HAP-1 (cell line): ENCODE measurements at regions not wholly inside any gene's neighbourhood (a gene's known extent, or its start where the extent isn't known, plus 50 kb on each side); places are given as distances from the start of the nearest gene placed in this dataset.

Experiments used
- DNase-seq, 2 experiments: peaks; one replicate each; pipeline ENCODE4 v3.0.0-alpha.2; 2016 to 2020; ENCODE audit warnings: low spot score in 2 of 2
- H3K27me3 ChIP-seq: fragments of 250-450 bp; sonication (Bioruptor Pico); 2 replicates; pipeline ENCODE4 v1.5.1; 2020; ENCODE audit warnings: low read depth, mild to moderate bottlenecking, moderate library complexity
- H3K36me3 ChIP-seq: fragments of 250-450 bp; sonication (Bioruptor Pico); replicated peaks from 2 replicates; pipeline ENCODE4 v1.5.1; 2020; ENCODE audit warnings: mild to moderate bottlenecking
- H3K4me1 ChIP-seq: fragments of 250-450 bp; sonication (Bioruptor Pico); 2 replicates; pipeline ENCODE4 v1.5.1; 2020; ENCODE audit warnings: mild to moderate bottlenecking
- H3K4me3 ChIP-seq: fragments of 250-450 bp; sonication (Bioruptor Pico); 2 replicates; pipeline ENCODE4 v1.5.1; 2020; ENCODE audit warnings: mild to moderate bottlenecking, moderate library complexity
- H3K9me3 ChIP-seq: fragments of 250-450 bp; sonication (Bioruptor Pico); 2 replicates; pipeline ENCODE4 v1.5.1; 2020; ENCODE audit warnings: mild to moderate bottlenecking, moderate library complexity
- in situ Hi-C: fragments of 300-500 bp; cut with MboI; formaldehyde crosslinking; loops from 3 replicates; pipeline ENCODE4 v1.14.3; 2020; ENCODE audit warnings: low sequenced_read_pairs, inconsistent platforms, mixed read lengths

DNA sequence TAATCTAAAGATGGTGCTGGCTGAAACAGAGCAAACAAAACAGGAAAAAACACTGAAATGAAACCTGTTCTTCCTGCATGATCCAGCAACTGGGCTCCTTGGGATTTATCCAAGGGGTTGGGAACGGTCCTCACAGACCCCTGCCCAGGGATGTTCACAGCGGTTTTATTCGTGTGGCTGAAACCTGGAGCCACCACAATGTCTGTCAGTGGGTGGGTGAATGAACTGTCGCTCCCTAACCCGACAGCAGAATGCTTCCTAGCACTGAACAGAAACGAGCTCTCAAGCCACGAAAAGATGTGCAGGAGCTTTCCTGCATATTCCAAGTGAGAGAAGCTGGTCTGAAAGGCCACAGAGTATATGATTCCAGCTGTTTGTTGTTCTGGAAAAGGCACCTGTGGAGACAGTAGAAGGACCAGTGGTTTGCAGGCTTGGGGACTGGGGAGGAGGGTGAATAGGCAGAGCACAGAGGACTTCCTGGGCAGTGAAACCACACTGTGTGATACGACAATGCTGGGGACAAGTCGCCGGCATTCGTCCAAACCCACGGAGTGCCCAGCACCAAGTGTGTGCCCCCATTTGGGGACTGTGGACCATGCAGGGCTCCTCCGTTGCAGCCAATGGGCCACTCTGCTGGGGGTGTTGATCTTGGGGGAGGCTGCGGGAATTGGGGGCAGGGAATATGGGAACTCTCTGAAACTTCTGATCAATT lies 73.9 kb downstream of the TEX29 start:
- H3K4me1 ChIP-seq = no peaks in the 10 kb centered on the region
- H3K27me3 ChIP-seq = peaks cover 9% of the 10 kb centered on the region
- H3K4me3 ChIP-seq = no peak overlapping the region
- in situ Hi-C loops = loop anchor here (5.0 kb wide), 1 partner anchor 52 kb away; no protein-coding TSS in a partner anchor
- H3K36me3 ChIP-seq = no peaks in the 10 kb centered on the region
- no peaks in the 10 kb centered on the region for H3K9me3 ChIP-seq
- DNase-seq = no peak

DNA sequence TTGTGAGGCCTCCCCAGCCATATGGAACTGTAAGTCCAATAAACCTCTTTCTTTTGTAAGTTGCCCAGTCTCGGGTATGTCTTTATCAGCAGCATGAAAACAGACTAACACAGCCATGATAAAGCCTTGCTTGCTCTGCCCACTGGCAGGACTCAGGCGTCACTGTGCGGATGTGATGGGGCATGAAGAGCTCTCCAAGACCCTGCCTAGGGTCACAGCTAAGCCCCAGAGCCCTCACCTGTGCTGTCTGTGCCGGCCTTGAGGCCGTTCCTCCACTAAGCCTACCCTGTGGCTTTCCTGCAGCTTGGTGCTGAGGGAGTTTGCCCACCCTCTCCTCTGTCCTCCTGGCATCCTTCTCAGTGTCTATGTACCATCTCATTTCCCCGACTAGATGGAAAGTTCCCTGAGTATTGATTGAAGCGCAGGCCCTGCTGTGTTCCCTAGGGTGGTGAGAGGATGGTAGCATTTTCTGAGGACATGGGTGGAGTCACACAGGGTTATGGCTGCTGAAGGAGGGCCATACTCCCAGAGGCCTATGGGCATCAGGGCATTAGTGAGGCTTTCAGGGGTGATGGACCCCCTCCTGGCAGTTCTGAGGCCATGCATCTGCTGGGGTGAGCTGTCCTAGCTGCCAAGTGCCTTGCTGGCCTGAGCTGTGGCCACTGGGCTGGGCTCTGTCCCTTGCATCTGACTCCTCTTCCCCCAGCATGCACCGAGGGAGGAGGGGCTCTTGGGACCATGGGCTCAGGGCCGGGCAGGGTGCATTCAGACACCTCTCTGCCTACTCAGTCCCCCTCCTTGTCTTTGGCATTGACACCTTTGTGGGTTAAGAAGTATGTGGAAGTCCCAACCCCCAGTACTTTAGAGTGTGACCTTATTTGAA lies 75.3 kb downstream of the TEX29 start:
- Histone ChIP-seq H3K4me3 (no peak overlapping the region), H3K9me3 (no peaks in the 10 kb centered on the region), H3K36me3 (no peaks in the 10 kb centered on the region), H3K27me3 (peaks cover 5% of the 10 kb centered on the region; the same call in 1 of the 2 replicates), H3K4me1 (no peaks in the 10 kb centered on the region)
- in situ Hi-C loops = no loop called here
- no peak for DNase-seq

GRCh38 chr13:111396457-111396856 lies 76.0 kb downstream of the TEX29 start:
- Histone ChIP-seq H3K9me3 (no peaks in the 10 kb centered on the region), H3K4me3 (no peak overlapping the region), H3K36me3 (no peaks in the 10 kb centered on the region), H3K27me3 (no peaks in the 10 kb centered on the region; the same call in 1 of the 2 replicates), H3K4me1 (no peaks in the 10 kb centered on the region)
- no peak for DNase-seq
- in situ Hi-C loops = no loop called here

DNA sequence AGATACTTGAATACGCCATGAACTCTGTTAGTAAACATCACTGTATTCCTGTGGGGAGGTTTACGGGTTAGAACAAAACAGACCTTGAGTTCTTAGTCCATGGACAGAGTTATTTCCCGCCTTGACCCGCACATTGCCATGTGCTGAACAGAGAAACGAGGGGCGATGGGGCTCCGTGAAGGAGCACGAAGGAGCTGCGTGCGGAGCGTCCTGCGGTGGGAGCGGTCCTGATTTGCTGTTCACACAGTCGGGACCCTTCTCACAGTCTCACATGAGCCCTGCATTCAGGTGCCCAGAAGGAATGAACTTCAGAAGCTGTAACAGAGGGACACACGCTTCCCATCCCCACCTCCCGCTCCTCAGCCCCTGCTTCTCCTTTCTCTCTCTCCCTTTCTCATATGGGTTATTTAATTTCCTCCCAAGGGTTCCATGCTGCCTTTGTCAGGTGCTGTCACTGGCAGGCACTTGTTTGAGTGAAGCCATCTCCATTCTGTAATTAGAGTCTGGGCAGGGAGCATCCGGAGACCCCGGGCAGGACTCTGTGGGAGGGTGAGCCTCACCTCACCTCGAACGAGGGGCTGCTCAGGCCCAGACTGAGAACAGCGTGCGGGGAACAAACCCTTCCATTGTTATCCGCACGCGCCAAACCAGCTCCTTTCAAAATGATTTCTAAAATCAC lies 76.9 kb downstream of the TEX29 start:
- in situ Hi-C loops = no loop called here
- DNase-seq = no peak
- no peaks in the 10 kb centered on the region for H3K36me3 ChIP-seq
- H3K4me3 ChIP-seq = no peak overlapping the region
- H3K27me3 ChIP-seq = no peaks in the 10 kb centered on the region
- no peaks in the 10 kb centered on the region for H3K4me1 ChIP-seq
- H3K9me3 ChIP-seq = no peaks in the 10 kb centered on the region

GRCh38 chr13:111398196-111398595 lies 77.8 kb downstream of the TEX29 start:
- Histone ChIP-seq H3K27me3 (no peaks in the 10 kb centered on the region), H3K36me3 (no peaks in the 10 kb centered on the region), H3K9me3 (no peaks in the 10 kb centered on the region), H3K4me3 (no peak overlapping the region), H3K4me1 (no peaks in the 10 kb centered on the region)
- in situ Hi-C loops = no loop called here
- no peak for DNase-seq

GRCh38 chr13:111398715-111399299 lies 78.4 kb downstream of the TEX29 start:
- DNase-seq = no peak
- no peak overlapping the region for H3K4me3 ChIP-seq
- in situ Hi-C loops = no loop called here

GRCh38 chr13:111399334-111399733 lies 78.9 kb downstream of the TEX29 start:
- Histone ChIP-seq H3K4me1 (no peaks in the 10 kb centered on the region), H3K36me3 (no peaks in the 10 kb centered on the region), H3K27me3 (no peaks in the 10 kb centered on the region), H3K4me3 (no peak overlapping the region), H3K9me3 (no peaks in the 10 kb centered on the region)
- in situ Hi-C loops = no loop called here
- no peak for DNase-seq

More at GRCh38 chr13:111398715-111399299, 78.4 kb downstream of the TEX29 start:
- Histone ChIP-seq H3K9me3 (no peaks in the 10 kb centered on the region), H3K27me3 (no peaks in the 10 kb centered on the region), H3K36me3 (no peaks in the 10 kb centered on the region), H3K4me1 (no peaks in the 10 kb centered on the region)

- Histone ChIP-seq H3K27me3 (peaks cover 3% of the 10 kb centered on the region; the same call in 1 of the 2 replicates), H3K36me3 (no peaks in the 10 kb centered on the region), H3K4me3 (no peak overlapping the region), H3K9me3 (no peaks in the 10 kb centered on the region), H3K4me1 (no peaks in the 10 kb centered on the region)
- no peak for DNase-seq
- in situ Hi-C loops = no loop called here
These were observed 79.5 kb downstream of the TEX29 start for GRCh38 chr13:111399776-111400538.

- in situ Hi-C loops = no loop called here
- no peaks in the 10 kb centered on the region for H3K9me3 ChIP-seq
- DNase-seq = no peak
- H3K27me3 ChIP-seq = peaks cover 15% of the 10 kb centered on the region
- no peak overlapping the region for H3K4me3 ChIP-seq
- H3K4me1 ChIP-seq = no peaks in the 10 kb centered on the region
- no peaks in the 10 kb centered on the region for H3K36me3 ChIP-seq
These were observed 80.7 kb downstream of the TEX29 start for GRCh38 chr13:111401151-111401550.

GRCh38 chr13:111401755-111402154 lies 81.3 kb downstream of the TEX29 start:
- no peaks in the 10 kb centered on the region for H3K9me3 ChIP-seq
- H3K4me3 ChIP-seq = no peak overlapping the region
- in situ Hi-C loops = no loop called here
- peaks cover 21% of the 10 kb centered on the region for H3K27me3 ChIP-seq
- H3K4me1 ChIP-seq = no peaks in the 10 kb centered on the region
- DNase-seq = no peak
- no peaks in the 10 kb centered on the region for H3K36me3 ChIP-seq

GRCh38 chr13:111402441-111402840 lies 82.0 kb downstream of the TEX29 start:
- DNase-seq = no peak
- H3K4me3 ChIP-seq = no peak overlapping the region
- no peaks in the 10 kb centered on the region for H3K36me3 ChIP-seq
- no peaks in the 10 kb centered on the region for H3K4me1 ChIP-seq
- H3K27me3 ChIP-seq = peaks cover 25% of the 10 kb centered on the region
- in situ Hi-C loops = no loop called here
- H3K9me3 ChIP-seq = no peaks in the 10 kb centered on the region

DNA sequence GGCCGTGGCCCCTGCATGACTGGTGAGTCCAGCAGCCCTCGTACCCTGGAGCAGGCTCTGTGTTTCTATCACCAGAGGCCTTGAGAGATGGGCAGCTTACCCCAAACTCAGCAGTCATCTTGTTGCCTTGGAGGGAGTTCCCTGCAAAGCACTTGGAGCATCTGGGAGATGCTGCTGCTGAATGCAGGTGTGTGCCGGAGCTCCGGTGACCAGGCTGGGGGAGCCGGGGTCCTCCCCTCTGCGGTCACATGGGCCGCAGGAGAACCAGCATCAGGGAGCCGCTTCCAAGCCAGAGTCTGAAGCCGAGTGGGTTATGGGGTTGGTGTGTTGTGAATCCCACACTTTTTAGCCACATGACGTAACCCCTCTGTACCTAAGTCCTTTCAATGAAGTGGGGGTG lies 82.8 kb downstream of the TEX29 start:
- no peak for DNase-seq
- Histone ChIP-seq H3K4me3 (no peak overlapping the region), H3K9me3 (no peaks in the 10 kb centered on the region), H3K4me1 (no peaks in the 10 kb centered on the region), H3K36me3 (no peaks in the 10 kb centered on the region), H3K27me3 (peaks cover 25% of the 10 kb centered on the region)
- in situ Hi-C loops = no loop called here

GRCh38 chr13:111404746-111405145 lies 84.3 kb downstream of the TEX29 start:
- Histone ChIP-seq H3K4me1 (peaks cover under 1% of the 10 kb centered on the region; the same call in 1 of the 2 replicates), H3K9me3 (no peaks in the 10 kb centered on the region), H3K36me3 (no peaks in the 10 kb centered on the region), H3K27me3 (peaks cover 37% of the 10 kb centered on the region), H3K4me3 (no peak overlapping the region)
- DNase-seq = no peak
- in situ Hi-C loops = no loop called here
